ENCODE measurements at regions not wholly inside any gene's neighbourhood (a gene's known extent, or its start where the extent isn't known, plus 50 kb on each side); places are given as distances from the start of the nearest gene placed in this dataset.

DNA sequence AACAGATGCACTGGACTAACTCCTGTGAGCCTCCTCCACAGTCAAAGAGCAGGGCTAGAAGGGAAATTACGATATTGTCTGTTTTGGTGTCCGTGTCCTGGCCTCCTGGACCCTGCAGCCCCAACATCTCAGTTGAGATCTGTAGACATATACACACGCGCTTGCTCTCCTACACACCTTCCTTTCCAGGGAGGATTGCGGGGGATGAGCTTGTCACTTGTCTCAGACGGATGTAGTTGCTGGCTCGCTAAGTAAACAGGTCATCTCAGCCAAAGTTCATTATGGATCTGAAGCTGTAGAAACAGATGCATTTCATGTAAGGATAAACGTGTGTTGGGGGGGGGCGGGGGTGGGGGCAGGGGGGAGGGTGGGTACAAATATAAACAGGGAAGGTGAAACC is 549.3 kb downstream of the CCDC171 start:
- no peaks in the 10 kb centered on the region for H3K9me3 ChIP-seq (ENCODE audit: control insufficient read depth, insufficient read depth, low read length)
- H3K4me2 ChIP-seq (ENCODE audit: low read length), result no peak overlapping the region
- H3K4me1 ChIP-seq (ENCODE audit: control insufficient read depth, low read length), result no peaks in the 10 kb centered on the region
- H3K36me3 ChIP-seq (ENCODE audit: control insufficient read depth, low read length), result no peaks in the 10 kb centered on the region
- TF ChIP-seq, protein P1, sequence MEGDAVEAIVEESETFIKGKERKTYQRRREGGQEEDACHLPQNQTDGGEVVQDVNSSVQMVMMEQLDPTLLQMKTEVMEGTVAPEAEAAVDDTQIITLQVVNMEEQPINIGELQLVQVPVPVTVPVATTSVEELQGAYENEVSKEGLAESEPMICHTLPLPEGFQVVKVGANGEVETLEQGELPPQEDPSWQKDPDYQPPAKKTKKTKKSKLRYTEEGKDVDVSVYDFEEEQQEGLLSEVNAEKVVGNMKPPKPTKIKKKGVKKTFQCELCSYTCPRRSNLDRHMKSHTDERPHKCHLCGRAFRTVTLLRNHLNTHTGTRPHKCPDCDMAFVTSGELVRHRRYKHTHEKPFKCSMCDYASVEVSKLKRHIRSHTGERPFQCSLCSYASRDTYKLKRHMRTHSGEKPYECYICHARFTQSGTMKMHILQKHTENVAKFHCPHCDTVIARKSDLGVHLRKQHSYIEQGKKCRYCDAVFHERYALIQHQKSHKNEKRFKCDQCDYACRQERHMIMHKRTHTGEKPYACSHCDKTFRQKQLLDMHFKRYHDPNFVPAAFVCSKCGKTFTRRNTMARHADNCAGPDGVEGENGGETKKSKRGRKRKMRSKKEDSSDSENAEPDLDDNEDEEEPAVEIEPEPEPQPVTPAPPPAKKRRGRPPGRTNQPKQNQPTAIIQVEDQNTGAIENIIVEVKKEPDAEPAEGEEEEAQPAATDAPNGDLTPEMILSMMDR (IDR thresholded peaks at IDR 0.05; ENCODE audit: low read depth, low read length, poor library complexity, severe bottlenecking), result no peak
- no peak for TF ChIP-seq EZH2phosphoT487 (IDR thresholded peaks at IDR 0.05; ENCODE audit: borderline replicate concordance, low read length)
- H3K27ac ChIP-seq (ENCODE audit: low read depth, low read length), result no peak overlapping the region
- H3K27me3 ChIP-seq (ENCODE audit: control insufficient read depth, low read length), result 0 out of 2 replicates have a peak, but pooled peaks cover 2% of the 10 kb centered on the region
- no peak overlapping the region for H3K4me3 ChIP-seq (ENCODE audit: low read length)
- no peaks in the 10 kb centered on the region for H3F3A ChIP-seq (ENCODE audit: control insufficient read depth, insufficient read depth)
- no peaks in the 10 kb centered on the region for H3K79me2 ChIP-seq (ENCODE audit: control insufficient read depth, low read length)
- no peaks in the 10 kb centered on the region for H4K20me1 ChIP-seq (ENCODE audit: control insufficient read depth, insufficient read depth, low read depth, low read length)
- no peaks in the 10 kb centered on the region for H3K9me2 ChIP-seq (replicated peaks; ENCODE audit: control insufficient read depth, low read length)

DNA sequence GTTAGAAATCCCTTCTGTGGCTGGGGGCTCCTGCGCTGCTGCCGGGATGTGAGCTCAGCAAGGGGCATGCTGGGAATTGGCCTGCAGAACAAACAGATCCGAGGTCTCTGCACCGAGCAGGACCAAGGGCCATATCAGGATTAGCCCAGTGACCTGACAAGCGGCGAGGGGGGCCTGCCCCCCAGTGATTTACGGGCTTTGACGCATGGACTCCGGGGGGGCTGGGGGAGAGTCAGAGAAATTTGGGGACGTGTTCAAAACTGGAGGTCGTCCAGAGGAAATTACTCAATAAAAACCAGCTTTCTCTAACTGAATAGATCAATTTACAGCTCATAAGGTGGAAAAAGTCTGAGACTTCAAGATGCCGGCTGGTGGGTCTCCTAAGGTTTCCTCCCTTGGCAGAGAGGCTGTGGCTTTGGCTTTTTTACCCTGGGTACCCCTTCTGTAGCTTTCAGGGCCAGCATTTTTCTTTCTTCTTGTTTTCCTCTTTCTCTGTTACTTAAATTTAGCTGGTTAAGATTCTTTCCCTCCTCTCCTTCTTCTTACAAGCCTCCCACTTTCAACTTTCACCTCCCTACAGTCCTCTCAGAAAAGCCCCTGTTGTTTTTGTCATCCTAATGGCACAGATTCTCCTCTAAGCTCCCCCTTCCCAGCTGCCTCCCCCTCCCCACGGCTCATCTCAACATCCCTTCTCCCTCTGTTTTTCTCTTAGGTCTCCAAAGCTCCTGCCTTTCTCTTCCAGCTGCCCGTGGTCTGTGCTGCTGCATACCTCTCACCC is 551.0 kb downstream of the CCDC171 start:
- H3K27ac ChIP-seq (ENCODE audit: low read depth, low read length), result no peak overlapping the region
- H4K20me1 ChIP-seq (ENCODE audit: control insufficient read depth, insufficient read depth, low read depth, low read length), result no peaks in the 10 kb centered on the region
- no peaks in the 10 kb centered on the region for H3K79me2 ChIP-seq (ENCODE audit: control insufficient read depth, low read length)
- H3K9me3 ChIP-seq (ENCODE audit: control insufficient read depth, insufficient read depth, low read length), result no peaks in the 10 kb centered on the region
- 0 out of 2 replicates have a peak, but pooled peaks cover 2% of the 10 kb centered on the region for H3K27me3 ChIP-seq (ENCODE audit: control insufficient read depth, low read length)
- no peaks in the 10 kb centered on the region for H3K9me2 ChIP-seq (replicated peaks; ENCODE audit: control insufficient read depth, low read length)
- no peak overlapping the region for H3K4me2 ChIP-seq (ENCODE audit: low read length)
- no peaks in the 10 kb centered on the region for H3K4me1 ChIP-seq (ENCODE audit: control insufficient read depth, low read length)
- H3F3A ChIP-seq (ENCODE audit: control insufficient read depth, insufficient read depth), result no peaks in the 10 kb centered on the region
- H3K4me3 ChIP-seq (ENCODE audit: low read length), result no peak overlapping the region
- TF ChIP-seq EZH2phosphoT487 (IDR thresholded peaks at IDR 0.05; ENCODE audit: borderline replicate concordance, low read length), result no peak
- TF ChIP-seq, protein P1 (IDR thresholded peaks at IDR 0.05; ENCODE audit: low read depth, low read length, poor library complexity, severe bottlenecking), result no peak
- no peaks in the 10 kb centered on the region for H3K36me3 ChIP-seq (ENCODE audit: control insufficient read depth, low read length)

DNA sequence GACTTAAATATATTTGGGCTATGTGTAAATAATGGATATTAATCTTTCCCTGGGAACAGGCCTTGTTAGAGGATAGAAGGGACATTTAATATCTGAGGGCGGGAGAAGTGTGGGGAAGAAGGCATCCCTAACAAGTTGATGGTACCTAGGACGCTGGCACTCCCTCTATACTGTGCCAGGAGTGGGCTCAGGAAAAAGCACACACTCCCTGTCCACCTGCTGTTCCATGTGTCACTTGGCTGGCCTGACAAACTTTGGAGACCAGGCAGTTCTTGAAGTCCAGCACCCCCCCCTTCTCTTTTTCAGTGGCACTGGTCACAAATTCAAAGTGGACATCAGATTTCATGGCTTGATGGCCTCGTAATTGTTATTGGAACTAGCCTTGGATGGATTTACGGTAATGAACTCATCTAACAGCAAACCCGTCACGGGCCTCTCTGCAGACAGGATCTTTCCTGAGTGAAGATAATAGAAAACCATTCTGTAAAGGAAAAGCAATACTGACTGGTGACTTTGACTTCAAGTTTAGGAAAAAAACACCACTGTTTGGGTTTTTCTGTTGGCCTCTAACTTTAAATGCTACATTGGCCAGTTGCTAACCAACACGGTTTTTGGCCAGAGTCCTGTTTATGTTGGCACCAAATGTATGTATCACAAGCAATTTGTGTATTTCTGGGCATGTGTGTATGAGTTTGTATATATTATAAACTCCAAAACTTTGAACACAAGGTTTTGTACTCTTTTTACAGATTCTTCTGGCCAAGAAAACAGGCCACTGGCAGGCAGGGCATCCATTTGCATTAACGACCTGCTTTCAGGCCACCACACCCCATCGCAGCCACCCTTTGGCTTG is 552.6 kb downstream of the CCDC171 start:
- no peaks in the 10 kb centered on the region for H3F3A ChIP-seq (ENCODE audit: control insufficient read depth, insufficient read depth)
- TF ChIP-seq EZH2phosphoT487 (IDR thresholded peaks at IDR 0.05; ENCODE audit: borderline replicate concordance, low read length), result no peak
- TF ChIP-seq, protein P1 (IDR thresholded peaks at IDR 0.05; ENCODE audit: low read depth, low read length, poor library complexity, severe bottlenecking), result no peak
- no peak overlapping the region for H3K27ac ChIP-seq (ENCODE audit: low read depth, low read length)
- no peak overlapping the region for H3K4me2 ChIP-seq (ENCODE audit: low read length)
- no peaks in the 10 kb centered on the region for H3K9me3 ChIP-seq (ENCODE audit: control insufficient read depth, insufficient read depth, low read length)
- no peak overlapping the region for H3K4me3 ChIP-seq (ENCODE audit: low read length)
- no peaks in the 10 kb centered on the region for H3K4me1 ChIP-seq (ENCODE audit: control insufficient read depth, low read length)
- H4K20me1 ChIP-seq (ENCODE audit: control insufficient read depth, insufficient read depth, low read depth, low read length), result no peaks in the 10 kb centered on the region
- no peaks in the 10 kb centered on the region for H3K36me3 ChIP-seq (ENCODE audit: control insufficient read depth, low read length)
- 0 out of 2 replicates have a peak, but pooled peaks cover 2% of the 10 kb centered on the region for H3K27me3 ChIP-seq (ENCODE audit: control insufficient read depth, low read length)
- no peaks in the 10 kb centered on the region for H3K9me2 ChIP-seq (replicated peaks; ENCODE audit: control insufficient read depth, low read length)
- H3K79me2 ChIP-seq (ENCODE audit: control insufficient read depth, low read length), result no peaks in the 10 kb centered on the region
